ENCODE measurements at regions not wholly inside any gene's neighbourhood (a gene's known extent, or its start where the extent isn't known, plus 50 kb on each side); places are given as distances from the start of the nearest gene placed in this dataset.

- no peak overlapping the region for H3K27ac ChIP-seq
- no peak for DNase-seq (ENCODE audit: low spot score)
- no peak for TF ChIP-seq CTCF (conservative IDR thresholded peaks at IDR 0.05; ENCODE audit: low read depth)
- ChIA-PET POLR2A (ENCODE audit: low non-redundant PET) (no interaction called here), CTCF (no interaction called here)
Measured at GRCh38 chr13:33932769-33933406, 114.9 kb downstream of the RFC3 start.

- DNase-seq (ENCODE audit: low spot score) = no peak
- H3K27ac ChIP-seq = no peak overlapping the region
- TF ChIP-seq CTCF (conservative IDR thresholded peaks at IDR 0.05; ENCODE audit: low read depth) = no peak
- ChIA-PET CTCF (interaction anchor here (0.8 kb wide), 1 partner anchor 1045 kb away, joined by 3 read pairs; no protein-coding TSS in a partner anchor), POLR2A (ENCODE audit: low non-redundant PET) (no interaction called here)
Measured at GRCh38 chr13:33933810-33934209, 115.9 kb downstream of the RFC3 start.

GRCh38 chr13:33934343-33934742, 116.4 kb downstream of the RFC3 start:
- no peak overlapping the region for H3K27ac ChIP-seq
- POLR2A ChIA-PET (ENCODE audit: low non-redundant PET) = no interaction called here
- no peak for DNase-seq (ENCODE audit: low spot score)
- TF ChIP-seq CTCF (conservative IDR thresholded peaks at IDR 0.05; ENCODE audit: low read depth) = no peak
- CTCF ChIA-PET = interaction anchor here (0.8 kb wide), 1 partner anchor 1045 kb away, joined by 3 read pairs; no protein-coding TSS in a partner anchor

GRCh38 chr13:33934951-33935371, 117.0 kb downstream of the RFC3 start:
- TF ChIP-seq CTCF (conservative IDR thresholded peaks at IDR 0.05; ENCODE audit: low read depth) = no peak
- H3K27ac ChIP-seq = no peak overlapping the region
- no peak for DNase-seq (ENCODE audit: low spot score)
- CTCF ChIA-PET = no interaction called here
- POLR2A ChIA-PET (ENCODE audit: low non-redundant PET) = no interaction called here

GRCh38 chr13:33935969-33936368, 118.0 kb downstream of the RFC3 start:
- TF ChIP-seq CTCF (conservative IDR thresholded peaks at IDR 0.05; ENCODE audit: low read depth) = no peak
- no peak for DNase-seq (ENCODE audit: low spot score)
- no peak overlapping the region for H3K27ac ChIP-seq
- ChIA-PET POLR2A (ENCODE audit: low non-redundant PET) (no interaction called here), CTCF (no interaction called here)

- no peak overlapping the region for H3K27ac ChIP-seq
- ChIA-PET CTCF (interaction anchor here (0.7 kb wide), 1 partner anchor 815 kb away, joined by 5 read pairs; no protein-coding TSS in a partner anchor), POLR2A (ENCODE audit: low non-redundant PET) (no interaction called here)
- TF ChIP-seq CTCF (conservative IDR thresholded peaks at IDR 0.05; ENCODE audit: low read depth) = no peak
- DNase-seq (ENCODE audit: low spot score) = no peak
Measured at GRCh38 chr13:33937373-33938098, 119.6 kb downstream of the RFC3 start.

Measured in RWPE1 (cell line).